ENCODE measurements at regions not wholly inside any gene's neighbourhood (a gene's known extent, or its start where the extent isn't known, plus 50 kb on each side); places are given as distances from the start of the nearest gene placed in this dataset.

GRCh38 chr5:54370982-54371381 is 60.6 kb upstream of the ARL15 start:
- H3K27ac ChIP-seq, result no peak overlapping the region
- ChIA-PET POLR2A (ENCODE audit: low non-redundant PET) (no interaction called here), CTCF (interaction anchor here (1.0 kb wide), 1 partner anchor 119 kb away, joined by 3 read pairs; no protein-coding TSS in a partner anchor)
- DNase-seq (ENCODE audit: low spot score), result no peak
- TF ChIP-seq, protein P1, sequence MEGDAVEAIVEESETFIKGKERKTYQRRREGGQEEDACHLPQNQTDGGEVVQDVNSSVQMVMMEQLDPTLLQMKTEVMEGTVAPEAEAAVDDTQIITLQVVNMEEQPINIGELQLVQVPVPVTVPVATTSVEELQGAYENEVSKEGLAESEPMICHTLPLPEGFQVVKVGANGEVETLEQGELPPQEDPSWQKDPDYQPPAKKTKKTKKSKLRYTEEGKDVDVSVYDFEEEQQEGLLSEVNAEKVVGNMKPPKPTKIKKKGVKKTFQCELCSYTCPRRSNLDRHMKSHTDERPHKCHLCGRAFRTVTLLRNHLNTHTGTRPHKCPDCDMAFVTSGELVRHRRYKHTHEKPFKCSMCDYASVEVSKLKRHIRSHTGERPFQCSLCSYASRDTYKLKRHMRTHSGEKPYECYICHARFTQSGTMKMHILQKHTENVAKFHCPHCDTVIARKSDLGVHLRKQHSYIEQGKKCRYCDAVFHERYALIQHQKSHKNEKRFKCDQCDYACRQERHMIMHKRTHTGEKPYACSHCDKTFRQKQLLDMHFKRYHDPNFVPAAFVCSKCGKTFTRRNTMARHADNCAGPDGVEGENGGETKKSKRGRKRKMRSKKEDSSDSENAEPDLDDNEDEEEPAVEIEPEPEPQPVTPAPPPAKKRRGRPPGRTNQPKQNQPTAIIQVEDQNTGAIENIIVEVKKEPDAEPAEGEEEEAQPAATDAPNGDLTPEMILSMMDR (conservative IDR thresholded peaks at IDR 0.05; ENCODE audit: low read depth), result no peak

DNA sequence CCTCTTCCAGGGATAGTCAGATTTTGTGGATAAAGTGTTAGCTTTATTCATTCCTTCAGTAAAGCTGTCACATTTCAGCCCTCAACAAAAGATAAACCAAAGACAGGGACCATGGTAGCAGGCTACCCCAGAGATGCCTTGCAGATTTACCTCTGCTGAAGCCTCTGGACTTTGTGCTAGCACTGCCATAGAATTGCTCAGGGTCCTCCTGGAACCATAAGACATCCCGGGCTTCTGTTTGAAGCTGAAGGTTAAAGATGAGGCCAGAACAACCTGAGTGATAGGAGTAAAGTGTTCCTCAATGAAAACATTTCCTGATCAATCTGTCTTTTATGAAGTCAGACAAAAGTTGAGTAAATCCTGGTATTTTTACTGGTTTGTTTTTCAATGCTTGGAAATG is 57.5 kb upstream of the ARL15 start:
- H3K27ac ChIP-seq, result no peak overlapping the region
- POLR2A ChIA-PET (ENCODE audit: low non-redundant PET), result no interaction called here
- CTCF ChIA-PET, result interaction anchor here (0.5 to 0.6 kb wide), 3 partner anchors 131 to 977 kb away, joined by 3 to 7 read pairs (median 3); no protein-coding TSS in a partner anchor
- DNase-seq (ENCODE audit: low spot score), result no peak
- TF ChIP-seq, protein P1 (conservative IDR thresholded peaks at IDR 0.05; ENCODE audit: low read depth), result no peak

- no peak overlapping the region for H3K27ac ChIP-seq
- DNase-seq (ENCODE audit: low spot score), result no peak
- TF ChIP-seq, protein P1 (conservative IDR thresholded peaks at IDR 0.05; ENCODE audit: low read depth), result no peak
- CTCF ChIA-PET, result interaction anchor here (1.1 kb wide), 1 partner anchor 123 kb away, joined by 3 read pairs; no protein-coding TSS in a partner anchor
- POLR2A ChIA-PET (ENCODE audit: low non-redundant PET), result no interaction called here
Observed at GRCh38 chr5:54366707-54367106, 56.3 kb upstream of the ARL15 start.

GRCh38 chr5:54363669-54364068 is 53.3 kb upstream of the ARL15 start:
- POLR2A ChIA-PET (ENCODE audit: low non-redundant PET), result no interaction called here
- CTCF ChIA-PET, result interaction anchor here (0.6 kb wide), 1 partner anchor 78 kb away, joined by 4 read pairs; no protein-coding TSS in a partner anchor
- DNase-seq (ENCODE audit: low spot score), result peak; percentile 34
- TF ChIP-seq, protein P1 (conservative IDR thresholded peaks at IDR 0.05; ENCODE audit: low read depth), result no peak
- no peak overlapping the region for H3K27ac ChIP-seq

DNA sequence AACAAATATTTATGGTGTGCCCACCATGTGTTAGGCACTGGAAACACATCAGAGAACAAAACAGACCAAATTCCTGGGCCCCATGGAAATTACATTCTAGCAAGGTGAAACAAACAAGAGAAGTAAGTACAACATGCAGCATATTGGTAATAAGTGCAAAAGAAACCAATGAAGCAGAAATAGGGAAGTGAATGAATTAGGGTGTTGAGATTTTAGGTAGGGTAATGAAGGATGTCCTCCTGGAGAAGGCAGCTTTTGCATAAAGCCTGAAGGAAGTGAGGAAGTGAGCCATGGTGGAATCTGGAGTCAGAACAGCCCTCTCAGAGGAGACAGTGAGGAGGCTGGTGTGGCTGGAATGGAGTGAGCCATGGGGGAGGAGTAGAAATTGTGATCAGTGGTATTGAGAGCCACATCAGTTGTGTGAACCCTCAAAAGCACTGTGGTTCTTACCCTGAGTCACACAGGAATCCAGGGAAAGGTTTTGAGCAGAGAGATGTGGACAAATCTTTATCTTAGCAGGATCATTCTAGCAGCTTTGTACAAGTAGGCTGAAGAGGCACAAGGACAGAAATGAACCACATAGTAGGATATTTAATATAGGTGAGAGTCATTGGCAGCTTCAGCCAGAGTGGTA is 52.7 kb upstream of the ARL15 start:
- TF ChIP-seq, protein P1 (conservative IDR thresholded peaks at IDR 0.05; ENCODE audit: low read depth), result no peak
- ChIA-PET POLR2A (ENCODE audit: low non-redundant PET) (no interaction called here), CTCF (interaction anchor here (0.6 kb wide), 1 partner anchor 77 kb away, joined by 4 read pairs; no protein-coding TSS in a partner anchor)
- peak overlapping the region; percentile 33; the same call in 1 of the 2 replicates for H3K27ac ChIP-seq
- DNase-seq (ENCODE audit: low spot score), result no peak

DNA sequence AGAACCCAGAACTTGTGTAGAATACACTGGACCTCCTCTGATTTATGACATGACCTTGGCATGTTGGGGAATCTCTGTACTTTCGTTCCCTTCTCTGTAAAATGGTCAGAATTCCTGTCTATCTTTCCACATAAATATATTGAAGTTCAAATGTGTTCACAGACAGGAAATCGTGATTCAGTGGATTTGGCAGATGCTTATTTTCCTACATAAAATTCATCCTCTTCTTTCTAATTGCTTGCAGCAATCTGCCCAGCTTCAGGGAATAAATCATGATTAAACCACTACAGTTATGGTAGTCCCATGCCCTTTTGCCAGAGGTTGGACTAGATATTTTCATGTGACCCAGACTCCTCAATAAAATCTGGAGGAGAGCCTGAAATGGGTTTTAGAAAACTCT is 52.1 kb upstream of the ARL15 start:
- no peak for DNase-seq (ENCODE audit: low spot score)
- ChIA-PET CTCF (no interaction called here), POLR2A (ENCODE audit: low non-redundant PET) (no interaction called here)
- H3K27ac ChIP-seq, result no peak overlapping the region
- TF ChIP-seq, protein P1 (conservative IDR thresholded peaks at IDR 0.05; ENCODE audit: low read depth), result no peak

Measured in RWPE1 (cell line).